Stimulated activated CD4-positive, alpha-beta T cell treated with anti-CD3 and anti-CD28 coated beads, TNF-alpha, amount 100 ng/mL, for 4 hours (primary cell): ENCODE measurements at regions not wholly inside any gene's neighbourhood (a gene's known extent, or its start where the extent isn't known, plus 50 kb on each side); places are given as distances from the start of the nearest gene placed in this dataset.

Experiments
- DNase-seq, 3 experiments: peaks; one replicate each; pipeline ENCODE4 v3.0.0-alpha.2; 2020; ENCODE audit warnings: low read depth in 3 of 3

GRCh38 chr14:53807542-53807941 is 149.1 kb downstream of the BMP4 start:
- no peak for DNase-seq

- DNase-seq: no peak
Measured at GRCh38 chr14:53807108-53807507, 149.5 kb downstream of the BMP4 start.

GRCh38 chr14:53796734-53797133 is 159.9 kb downstream of the BMP4 start:
- DNase-seq: no peak

- no peak for DNase-seq
Measured at GRCh38 chr14:53793790-53794505, 162.7 kb downstream of the BMP4 start.

GRCh38 chr14:53792909-53793308 is 163.7 kb downstream of the BMP4 start:
- DNase-seq: no peak

- DNase-seq: no peak
Measured at GRCh38 chr14:53790731-53791500, 165.7 kb downstream of the BMP4 start.

GRCh38 chr14:53788566-53788965 is 168.1 kb downstream of the BMP4 start:
- DNase-seq: no peak

- DNase-seq: no peak
Measured at GRCh38 chr14:53786045-53786444, 170.6 kb downstream of the BMP4 start.

- no peak for DNase-seq
Measured at GRCh38 chr14:53784688-53785087, 171.9 kb downstream of the BMP4 start.

GRCh38 chr14:53783256-53783655 is 173.4 kb downstream of the BMP4 start:
- DNase-seq: no peak

GRCh38 chr14:53780051-53780555 is 176.5 kb downstream of the BMP4 start:
- DNase-seq: no peak

GRCh38 chr14:53779301-53779700 is 177.3 kb downstream of the BMP4 start:
- DNase-seq: no peak

- no peak for DNase-seq
Measured at GRCh38 chr14:53778263-53778662, 178.4 kb downstream of the BMP4 start.

- DNase-seq: no peak
Measured at GRCh38 chr14:53772936-53773335, 183.7 kb downstream of the BMP4 start.

- no peak for DNase-seq
Measured at GRCh38 chr14:53767566-53767965, 189.1 kb downstream of the BMP4 start.

GRCh38 chr14:53766601-53767000 is 190.0 kb downstream of the BMP4 start:
- no peak for DNase-seq

- no peak for DNase-seq
Measured at GRCh38 chr14:53766106-53766505, 190.5 kb downstream of the BMP4 start.

GRCh38 chr14:53764846-53765245 is 191.8 kb downstream of the BMP4 start:
- DNase-seq: no peak

- DNase-seq: no peak
Measured at GRCh38 chr14:53758141-53758540, 198.5 kb downstream of the BMP4 start.

GRCh38 chr14:53757732-53758131 is 198.9 kb downstream of the BMP4 start:
- no peak for DNase-seq

- DNase-seq: no peak
Measured at GRCh38 chr14:53751650-53752049, 205.0 kb downstream of the BMP4 start.

GRCh38 chr14:53748691-53749090 is 207.9 kb downstream of the BMP4 start:
- no peak for DNase-seq

GRCh38 chr14:53744857-53745256 is 211.8 kb downstream of the BMP4 start:
- DNase-seq: no peak
